ENCODE measurements at regions not wholly inside any gene's neighbourhood (a gene's known extent, or its start where the extent isn't known, plus 50 kb on each side); places are given as distances from the start of the nearest gene placed in this dataset.

DNA sequence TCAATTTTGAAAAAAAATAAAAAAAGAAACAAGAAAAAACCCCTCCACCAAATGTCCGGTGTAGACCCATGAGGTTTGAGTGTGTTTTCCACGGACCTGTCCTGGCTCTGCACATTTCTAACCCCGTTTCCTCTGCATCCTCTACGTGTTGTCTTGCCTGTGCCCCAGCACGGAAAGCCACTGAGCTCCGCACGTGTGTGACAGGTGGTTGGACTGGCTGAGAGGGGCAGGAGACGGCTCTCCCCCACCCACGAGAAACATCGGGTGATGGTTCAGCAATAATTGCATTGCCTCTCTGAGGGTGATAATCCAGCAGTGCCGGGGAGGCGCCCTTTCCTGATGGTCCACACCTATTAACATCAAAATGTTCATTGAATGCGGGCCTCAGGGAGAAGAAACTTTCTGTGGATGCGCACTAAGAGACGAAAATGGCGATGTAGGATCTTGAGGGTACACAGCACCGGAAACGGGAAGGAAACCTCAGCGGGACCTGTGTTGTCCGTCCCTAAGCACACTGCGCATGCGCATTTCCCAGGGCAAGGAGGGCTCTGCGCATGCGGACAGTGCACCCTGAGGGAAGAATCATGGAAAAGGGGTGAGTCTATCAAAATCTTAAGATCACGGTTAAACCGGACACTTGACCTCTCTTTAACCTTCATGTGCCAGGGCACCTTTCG is 470.1 kb upstream of the ADARB2 start:
- Histone ChIP-seq H3K27ac (ENCODE audit: low read depth in 1 of 2, low read length in 2 of 2) (no peak overlapping the region), H3K36me3 (ENCODE audit: control insufficient read depth in 4 of 4, insufficient read depth in 3 of 4, low read depth in 1 of 4, low read length in 3 of 4) (no peaks in the 10 kb centered on the region), H3K9me3 (ENCODE audit: control insufficient read depth in 4 of 4, low read length in 3 of 4) (no peaks in the 10 kb centered on the region), H3K27me3 (ENCODE audit: control insufficient read depth in 4 of 4, insufficient read depth in 4 of 4, low read length in 3 of 4) (peaks cover 0 to 2% (median 0%) of the 10 kb centered on the region in 4 donors), H3K4me3 (ENCODE audit: low read depth in 1 of 3, low read length in 3 of 3) (no peak overlapping the region), H3K4me1 (ENCODE audit: control insufficient read depth in 4 of 4, insufficient read depth in 4 of 4, low read length in 3 of 4) (no peaks in the 10 kb centered on the region), H3K9ac (ENCODE audit: low read depth in 1 of 2, low read length in 2 of 2) (no peak overlapping the region)
- 89% methylated on average over 27 of the region's 27 CpGs for WGBS
- no peak for TF ChIP-seq GABPA (IDR thresholded peaks at IDR 0.05 in 1 of 2, conservative IDR thresholded peaks at IDR 0.05 in 1 of 2)
- TF ChIP-seq YY1 (IDR thresholded peaks at IDR 0.05) = no peak
- TF ChIP-seq, protein P1, sequence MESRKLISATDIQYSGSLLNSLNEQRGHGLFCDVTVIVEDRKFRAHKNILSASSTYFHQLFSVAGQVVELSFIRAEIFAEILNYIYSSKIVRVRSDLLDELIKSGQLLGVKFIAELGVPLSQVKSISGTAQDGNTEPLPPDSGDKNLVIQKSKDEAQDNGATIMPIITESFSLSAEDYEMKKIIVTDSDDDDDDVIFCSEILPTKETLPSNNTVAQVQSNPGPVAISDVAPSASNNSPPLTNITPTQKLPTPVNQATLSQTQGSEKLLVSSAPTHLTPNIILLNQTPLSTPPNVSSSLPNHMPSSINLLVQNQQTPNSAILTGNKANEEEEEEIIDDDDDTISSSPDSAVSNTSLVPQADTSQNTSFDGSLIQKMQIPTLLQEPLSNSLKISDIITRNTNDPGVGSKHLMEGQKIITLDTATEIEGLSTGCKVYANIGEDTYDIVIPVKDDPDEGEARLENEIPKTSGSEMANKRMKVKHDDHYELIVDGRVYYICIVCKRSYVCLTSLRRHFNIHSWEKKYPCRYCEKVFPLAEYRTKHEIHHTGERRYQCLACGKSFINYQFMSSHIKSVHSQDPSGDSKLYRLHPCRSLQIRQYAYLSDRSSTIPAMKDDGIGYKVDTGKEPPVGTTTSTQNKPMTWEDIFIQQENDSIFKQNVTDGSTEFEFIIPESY (IDR thresholded peaks at IDR 0.05) = no peak
- TF ChIP-seq NR2F2 (IDR thresholded peaks at IDR 0.05) = no peak
- no peak for TF ChIP-seq EGR1 (IDR thresholded peaks at IDR 0.05; ENCODE audit: low read depth in 2 of 2)
- TF ChIP-seq FOXA2 (IDR thresholded peaks at IDR 0.05) = no peak
- no peak for TF ChIP-seq RAD21 (IDR thresholded peaks at IDR 0.05)
- TF ChIP-seq, protein P2, sequence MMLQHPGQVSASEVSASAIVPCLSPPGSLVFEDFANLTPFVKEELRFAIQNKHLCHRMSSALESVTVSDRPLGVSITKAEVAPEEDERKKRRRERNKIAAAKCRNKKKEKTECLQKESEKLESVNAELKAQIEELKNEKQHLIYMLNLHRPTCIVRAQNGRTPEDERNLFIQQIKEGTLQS (IDR thresholded peaks at IDR 0.05) = no peak
- no peak for TF ChIP-seq CTCF (IDR thresholded peaks at IDR 0.05; ENCODE audit: low read depth, low read length, missing input control)
- no peak for TF ChIP-seq SP1 (IDR thresholded peaks at IDR 0.05)
- no peak for TF ChIP-seq JUND (IDR thresholded peaks at IDR 0.05)
- no peak for DNase-seq (ENCODE audit: low spot score)

- no peak overlapping the region for H3K4me3 ChIP-seq (ENCODE audit: low read depth in 1 of 3, low read length in 3 of 3)
- TF ChIP-seq TAF1 (conservative IDR thresholded peaks at IDR 0.05) (no peak), NR2F2 (IDR thresholded peaks at IDR 0.05) (no peak), GABPA (IDR thresholded peaks at IDR 0.05 in 1 of 2, conservative IDR thresholded peaks at IDR 0.05 in 1 of 2) (no peak), EGR1 (IDR thresholded peaks at IDR 0.05; ENCODE audit: low read depth in 2 of 2) (no peak)
- DNase-seq (ENCODE audit: low spot score) = no peak
- WGBS = 69% methylated on average over 2 of the region's 2 CpGs
- no peak overlapping the region for H3K27ac ChIP-seq (ENCODE audit: low read depth in 1 of 2, low read length in 2 of 2)
- H3K9me3 ChIP-seq (ENCODE audit: control insufficient read depth in 4 of 4, low read length in 3 of 4) = no peaks in the 10 kb centered on the region
- H3K36me3 ChIP-seq (ENCODE audit: control insufficient read depth in 4 of 4, insufficient read depth in 3 of 4, low read depth in 1 of 4, low read length in 3 of 4) = no peaks in the 10 kb centered on the region
- no peak overlapping the region for H3K9ac ChIP-seq (ENCODE audit: low read depth in 1 of 2, low read length in 2 of 2)
- no peaks in the 10 kb centered on the region for H3K4me1 ChIP-seq (ENCODE audit: control insufficient read depth in 4 of 4, insufficient read depth in 4 of 4, low read length in 3 of 4)
- no peaks in the 10 kb centered on the region for H3K27me3 ChIP-seq (ENCODE audit: control insufficient read depth in 4 of 4, insufficient read depth in 4 of 4, low read length in 3 of 4)
These were observed 468.1 kb upstream of the ADARB2 start for GRCh38 chr10:2205406-2205805.

GRCh38 chr10:2202401-2202800 is 465.1 kb upstream of the ADARB2 start:
- whole genome bisulfite sequencing = 70% methylated on average over 8 of the region's 8 CpGs
- Histone ChIP-seq H3K9ac (ENCODE audit: low read depth in 1 of 2, low read length in 2 of 2) (no peak overlapping the region), H3K4me3 (ENCODE audit: low read depth in 1 of 3, low read length in 3 of 3) (no peak overlapping the region), H3K27ac (ENCODE audit: low read depth in 1 of 2, low read length in 2 of 2) (no peak overlapping the region), H3K36me3 (ENCODE audit: control insufficient read depth in 4 of 4, insufficient read depth in 3 of 4, low read depth in 1 of 4, low read length in 3 of 4) (no peaks in the 10 kb centered on the region), H3K9me3 (ENCODE audit: control insufficient read depth in 4 of 4, low read length in 3 of 4) (peaks cover 0 to 4% (median 2%) of the 10 kb centered on the region in 4 donors), H3K4me1 (ENCODE audit: control insufficient read depth in 4 of 4, insufficient read depth in 4 of 4, low read length in 3 of 4) (no peaks in the 10 kb centered on the region), H3K27me3 (ENCODE audit: control insufficient read depth in 4 of 4, insufficient read depth in 4 of 4, low read length in 3 of 4) (no peaks in the 10 kb centered on the region)
- TF ChIP-seq HNF4A (conservative IDR thresholded peaks at IDR 0.05) (no peak), EGR1 (IDR thresholded peaks at IDR 0.05; ENCODE audit: low read depth in 2 of 2) (no peak), FOXA1 (IDR thresholded peaks at IDR 0.05) (no peak), REST (IDR thresholded peaks at IDR 0.05) (no peak), JUND (IDR thresholded peaks at IDR 0.05) (no peak)
- DNase-seq (ENCODE audit: low spot score) = no peak
